A549 (cell line): ENCODE measurements at regions not wholly inside any gene's neighbourhood (a gene's known extent, or its start where the extent isn't known, plus 50 kb on each side); places are given as distances from the start of the nearest gene placed in this dataset.

ENCODE experiments used
- ATAC-seq, 2 experiments: fragments of 200-7000 bp in 1 of 2; fragments of >200 bp in 1 of 2; cut with Nextera tagmentation in 1 of 2; cut with Tn5 transposase in 1 of 2; 3 replicates each; pipeline versions ENCODE4 v1.8.0 to v1.9.1; 2018 to 2020; ENCODE audit warnings: mild to moderate bottlenecking in 1 of 2, moderate library complexity in 1 of 2
- CTCF ChIA-PET: fragments of 300-600 bp; sonication (Branson Sonifier 250); formaldehyde crosslinking; extraction: SDS; loops from one replicate; lab custom pipeline; 2021; ENCODE audit warnings: antibody characterized with exemption, inconsistent platforms; lab: Yijun Ruan, JAX
- POLR2A ChIA-PET: fragments of 350-600 bp; formaldehyde crosslinking; extraction: SDS; loops from one replicate; lab custom pipeline; 2021; ENCODE audit warnings: antibody characterized with exemption, inconsistent platforms; lab: Yijun Ruan, JAX
- DNase-seq, 2 experiments: peaks; one replicate each; pipeline versions ENCODE4 v3.0.0 to v3.0.0-alpha.2; 2011 to 2016; ENCODE audit warnings: low read depth in 1 of 2, low spot score in 1 of 2
- FAIRE-seq: peaks from 2 replicates; lab custom pipeline; 2011; peaks lifted over from hg19 to GRCh38; lab: Jason Lieb, UNC
- H3K27ac ChIP-seq, 2 experiments: fragments of >200 bp; sonication (Bioruptor Twin); formaldehyde crosslinking; 3 replicates each; pipeline ENCODE4 v1.5.1; 2016 to 2017
- H3K4me1 ChIP-seq: fragments of >200 bp; sonication (Bioruptor Twin); formaldehyde crosslinking; 3 replicates; pipeline ENCODE4 v1.6.1; 2016
- H3K4me2 ChIP-seq: fragments of >200 bp; sonication (Bioruptor Twin); formaldehyde crosslinking; 3 replicates; pipeline ENCODE4 v1.6.1; 2016
- H3K4me3 ChIP-seq: fragments of >200 bp; sonication (Bioruptor Twin); formaldehyde crosslinking; 3 replicates; pipeline ENCODE4 v1.5.1; 2016
- H3K9me3 ChIP-seq: fragments of >200 bp; sonication (Bioruptor Twin); formaldehyde crosslinking; 3 replicates; pipeline ENCODE4 v1.6.1; 2016
- ATOH8 ChIP-seq: fragments of 250-450 bp; sonication (Bioruptor Pico); IDR thresholded peaks from 2 replicates; pipeline ENCODE4 v1.5.0; 2020; ENCODE audit warnings: low read depth, mild to moderate bottlenecking, moderate library complexity
- BHLHE40 ChIP-seq: IDR thresholded peaks from 2 replicates; pipeline ENCODE4 v1.6.1; 2012; ENCODE audit warnings: low read depth, low read length, inconsistent platforms
- CBX8 ChIP-seq: fragments of 200-600 bp; sonication (generic); IDR thresholded peaks from 2 replicates; pipeline ENCODE4 v1.6.1; 2016
- CEBPB ChIP-seq, 2 experiments: fragments of >200 bp in 1 of 2; sonication (Bioruptor Twin) in 1 of 2; formaldehyde crosslinking in 1 of 2; IDR thresholded peaks; 2 replicates each; pipeline ENCODE4 v1.6.1; 2012 to 2016
- CTCF ChIP-seq: fragments of >200 bp; sonication (Bioruptor Twin); formaldehyde crosslinking; IDR thresholded peaks from 3 replicates; pipeline ENCODE4 v1.5.1; 2016
- E2F6 ChIP-seq: IDR thresholded peaks from 2 replicates; pipeline ENCODE4 v1.6.1; 2012; ENCODE audit warnings: low read depth, borderline replicate concordance
- ESRRA ChIP-seq: fragments of 150-350 bp; IDR thresholded peaks from 2 replicates; pipeline ENCODE4 v1.6.1; 2014; ENCODE audit warnings: mild to moderate bottlenecking, low read length, borderline replicate concordance
- HDAC2 ChIP-seq: fragments of 200-600 bp; sonication (generic); IDR thresholded peaks from 2 replicates; pipeline ENCODE4 v1.6.1; 2016
- HMGXB4 ChIP-seq: fragments of 250-450 bp; sonication (Bioruptor Pico); IDR thresholded peaks from 2 replicates; pipeline ENCODE4 v1.5.0; 2021; ENCODE audit warnings: mild to moderate bottlenecking, moderate library complexity, borderline replicate concordance
- HOXB5 ChIP-seq: fragments of 250-450 bp; sonication (Bioruptor Pico); IDR thresholded peaks from 2 replicates; pipeline ENCODE4 v1.5.0; 2020; ENCODE audit warnings: mild to moderate bottlenecking, moderate library complexity
- JUN ChIP-seq, 2 experiments: fragments of >200 bp; sonication (Bioruptor Twin); formaldehyde crosslinking; IDR thresholded peaks; 2 replicates in 1 of 2; 3 replicates in 1 of 2; pipeline ENCODE4 v1.6.1; 2016 to 2017
- KDM1A ChIP-seq: fragments of 200-600 bp; sonication (generic); IDR thresholded peaks from 2 replicates; pipeline ENCODE4 v1.6.1; 2016; ENCODE audit warnings: low read depth, mild to moderate bottlenecking
- KDM5A ChIP-seq: fragments of 200-600 bp; sonication (generic); IDR thresholded peaks from 2 replicates; pipeline ENCODE4 v1.6.1; 2016; ENCODE audit warnings: antibody characterized with exemption, mild to moderate bottlenecking
- MAZ ChIP-seq: fragments of 150-350 bp; IDR thresholded peaks from 2 replicates; pipeline ENCODE4 v1.6.1; 2014; ENCODE audit warnings: antibody characterized with exemption, low read depth, low read length, borderline replicate concordance
- MYC ChIP-seq: IDR thresholded peaks from 2 replicates; pipeline ENCODE4 v1.6.1; 2012; ENCODE audit warnings: mild to moderate bottlenecking, inconsistent platforms, low read length, improper control_type of control experiment, borderline replicate concordance
- NFE2L2 ChIP-seq: fragments of 150-350 bp; conservative IDR thresholded peaks from 2 replicates; pipeline ENCODE4 v1.6.1; 2014; ENCODE audit warnings: low read length
- NR3C1 ChIP-seq: fragments of >200 bp; sonication (Bioruptor Twin); formaldehyde crosslinking; IDR thresholded peaks from 3 replicates; pipeline ENCODE4 v1.6.1; 2017
- PBX3 ChIP-seq: IDR thresholded peaks from 2 replicates; pipeline ENCODE4 v1.6.1; 2012
- POLR2A ChIP-seq: IDR thresholded peaks from 2 replicates; pipeline ENCODE4 v1.6.1; 2012; ENCODE audit warnings: mild to moderate bottlenecking, low read length
- RCOR1 ChIP-seq: fragments of 150-350 bp; IDR thresholded peaks from 2 replicates; pipeline ENCODE4 v1.6.1; 2014; ENCODE audit warnings: antibody characterized with exemption, low read length, low read depth
- RFX5 ChIP-seq: fragments of 450-650 bp; IDR thresholded peaks from 2 replicates; pipeline ENCODE4 v1.7.1; 2014; ENCODE audit warnings: antibody characterized with exemption, mild to moderate bottlenecking, moderate library complexity
- TP53 ChIP-seq: fragments of 250-450 bp; sonication (Bioruptor Pico); IDR thresholded peaks from 2 replicates; pipeline ENCODE4 v1.5.0; 2021; ENCODE audit warnings: mild to moderate bottlenecking, moderate library complexity
- ZC3H11A ChIP-seq: fragments of 450-650 bp; IDR thresholded peaks from 2 replicates; pipeline ENCODE4 v1.6.1; 2014; ENCODE audit warnings: antibody characterized with exemption, mild to moderate bottlenecking
- WGBS: methylation state at CpG from one replicate; pipeline ENCODE4 v1.1.6; 2017; ENCODE audit errors: missing lambda C conversion rate; 5-methylcytosine and 5-hydroxymethylcytosine counted together

GRCh38 chrX:69232945-69233344 lies 67.7 kb upstream of the PJA1 start:
- FAIRE-seq, result no peak
- POLR2A ChIA-PET, result no interaction called here
- DNase-seq, result no peak
- Histone ChIP-seq H3K27ac (no peak overlapping the region), H3K9me3 (no peaks in the 10 kb centered on the region), H3K4me3 (no peak overlapping the region)
- WGBS, result 25% methylated on average over 3 of the region's 3 CpGs
- no peak for TF ChIP-seq MYC
- TF ChIP-seq ESRRA, result no peak
- TF ChIP-seq TP53 (CRISPR knock-in tag), result no peak
- TF ChIP-seq CTCF, result no peak
- no peak for TF ChIP-seq PBX3
- no peak for TF ChIP-seq CBX8
- TF ChIP-seq HMGXB4 (CRISPR knock-in tag), result no peak
- TF ChIP-seq, all 56 proteins: peak for 0
- Histone ChIP-seq H3K4me2 (no peak overlapping the region), H3K4me1 (no peaks in the 10 kb centered on the region)
- no peak for ATAC-seq
- CTCF ChIA-PET, result no interaction called here

GRCh38 chrX:69231903-69232302 lies 66.7 kb upstream of the PJA1 start:
- no peak for ATAC-seq
- CTCF ChIA-PET, result interaction anchor here (0.6 to 2.6 kb wide), 4 partner anchors 10 to 413 kb away, joined by 3 to 29 read pairs (median 8); partner anchors contain the start of gene EFNB1
- H3K27ac ChIP-seq, result no peak overlapping the region
- DNase-seq, result no peak
- H3K4me2 ChIP-seq, result no peak overlapping the region
- POLR2A ChIA-PET, result no interaction called here
- no peaks in the 10 kb centered on the region for H3K4me1 ChIP-seq
- TF ChIP-seq E2F6 (no peak), ATOH8 (CRISPR knock-in tag) (no peak), HMGXB4 (CRISPR knock-in tag) (no peak), CEBPB (IDR thresholded peaks at IDR 0.05) (no peak), HDAC2 (no peak), ESRRA (no peak), JUN (IDR thresholded peaks at IDR 0.05) (no peak), NR3C1 (no peak), BHLHE40 (no peak), RFX5 (no peak), POLR2A (no peak), ZC3H11A (no peak), HOXB5 (CRISPR knock-in tag) (no peak), MAZ (no peak), NFE2L2 (no peak), RCOR1 (no peak), KDM5A (no peak), KDM1A (no peak), CBX8 (no peak)
- FAIRE-seq, result no peak
- H3K4me3 ChIP-seq, result no peak overlapping the region
- no peaks in the 10 kb centered on the region for H3K9me3 ChIP-seq
